A549 (cell line): ENCODE measurements at regions not wholly inside any gene's neighbourhood (a gene's known extent, or its start where the extent isn't known, plus 50 kb on each side); places are given as distances from the start of the nearest gene placed in this dataset.

ENCODE experiments used
- ATAC-seq, 2 experiments: fragments of 200-7000 bp in 1 of 2; fragments of >200 bp in 1 of 2; cut with Nextera tagmentation in 1 of 2; cut with Tn5 transposase in 1 of 2; 3 replicates each; pipeline versions ENCODE4 v1.8.0 to v1.9.1; 2018 to 2020; ENCODE audit warnings: mild to moderate bottlenecking in 1 of 2, moderate library complexity in 1 of 2
- CTCF ChIA-PET: fragments of 300-600 bp; sonication (Branson Sonifier 250); formaldehyde crosslinking; extraction: SDS; loops from one replicate; lab custom pipeline; 2021; ENCODE audit warnings: antibody characterized with exemption, inconsistent platforms; lab: Yijun Ruan, JAX
- POLR2A ChIA-PET: fragments of 350-600 bp; formaldehyde crosslinking; extraction: SDS; loops from one replicate; lab custom pipeline; 2021; ENCODE audit warnings: antibody characterized with exemption, inconsistent platforms; lab: Yijun Ruan, JAX
- DNase-seq, 2 experiments: peaks; one replicate each; pipeline versions ENCODE4 v3.0.0 to v3.0.0-alpha.2; 2011 to 2016; ENCODE audit warnings: low read depth in 1 of 2, low spot score in 1 of 2
- FAIRE-seq: peaks from 2 replicates; lab custom pipeline; 2011; peaks lifted over from hg19 to GRCh38; lab: Jason Lieb, UNC
- H3K27ac ChIP-seq, 2 experiments: fragments of >200 bp; sonication (Bioruptor Twin); formaldehyde crosslinking; 3 replicates each; pipeline ENCODE4 v1.5.1; 2016 to 2017
- H3K4me1 ChIP-seq: fragments of >200 bp; sonication (Bioruptor Twin); formaldehyde crosslinking; 3 replicates; pipeline ENCODE4 v1.6.1; 2016
- H3K4me2 ChIP-seq: fragments of >200 bp; sonication (Bioruptor Twin); formaldehyde crosslinking; 3 replicates; pipeline ENCODE4 v1.6.1; 2016
- H3K4me3 ChIP-seq: fragments of >200 bp; sonication (Bioruptor Twin); formaldehyde crosslinking; 3 replicates; pipeline ENCODE4 v1.5.1; 2016
- H3K9me3 ChIP-seq: fragments of >200 bp; sonication (Bioruptor Twin); formaldehyde crosslinking; 3 replicates; pipeline ENCODE4 v1.6.1; 2016
- CBX2 ChIP-seq: fragments of 200-600 bp; sonication (generic); IDR thresholded peaks from 2 replicates; pipeline ENCODE4 v1.6.1; 2016; ENCODE audit warnings: low read depth, mild to moderate bottlenecking, borderline replicate concordance
- CBX8 ChIP-seq: fragments of 200-600 bp; sonication (generic); IDR thresholded peaks from 2 replicates; pipeline ENCODE4 v1.6.1; 2016
- CEBPB ChIP-seq, 2 experiments: fragments of >200 bp in 1 of 2; sonication (Bioruptor Twin) in 1 of 2; formaldehyde crosslinking in 1 of 2; IDR thresholded peaks; 2 replicates each; pipeline ENCODE4 v1.6.1; 2012 to 2016
- CTCF ChIP-seq: fragments of >200 bp; sonication (Bioruptor Twin); formaldehyde crosslinking; IDR thresholded peaks from 3 replicates; pipeline ENCODE4 v1.5.1; 2016
- EHMT2 ChIP-seq: fragments of 200-600 bp; sonication (generic); IDR thresholded peaks from 2 replicates; pipeline ENCODE4 v1.6.1; 2016; ENCODE audit warnings: antibody characterized with exemption, low read depth, mild to moderate bottlenecking, moderate library complexity
- ESRRA ChIP-seq: fragments of 150-350 bp; IDR thresholded peaks from 2 replicates; pipeline ENCODE4 v1.6.1; 2014; ENCODE audit warnings: mild to moderate bottlenecking, low read length, borderline replicate concordance
- FOSL2 ChIP-seq, 2 experiments: fragments of 450-650 bp in 1 of 2; fragments of >200 bp in 1 of 2; sonication (Bioruptor Twin) in 1 of 2; formaldehyde crosslinking; IDR thresholded peaks; 2 replicates each; pipeline versions ENCODE4 v1.5.0 to v1.6.1; 2016 to 2020; ENCODE audit warnings: mild to moderate bottlenecking in 1 of 2, moderate library complexity in 1 of 2
- HOXA7 ChIP-seq: fragments of 250-450 bp; sonication (Bioruptor Pico); IDR thresholded peaks from 2 replicates; pipeline ENCODE4 v1.5.0; 2020; ENCODE audit warnings: mild to moderate bottlenecking, moderate library complexity
- HOXB5 ChIP-seq: fragments of 250-450 bp; sonication (Bioruptor Pico); IDR thresholded peaks from 2 replicates; pipeline ENCODE4 v1.5.0; 2020; ENCODE audit warnings: mild to moderate bottlenecking, moderate library complexity
- JUN ChIP-seq, 2 experiments: fragments of >200 bp; sonication (Bioruptor Twin); formaldehyde crosslinking; IDR thresholded peaks; 2 replicates in 1 of 2; 3 replicates in 1 of 2; pipeline ENCODE4 v1.6.1; 2016 to 2017
- JUNB ChIP-seq: fragments of >200 bp; sonication (Bioruptor Twin); formaldehyde crosslinking; IDR thresholded peaks from 2 replicates; pipeline ENCODE4 v1.6.1; 2016
- KDM5A ChIP-seq: fragments of 200-600 bp; sonication (generic); IDR thresholded peaks from 2 replicates; pipeline ENCODE4 v1.6.1; 2016; ENCODE audit warnings: antibody characterized with exemption, mild to moderate bottlenecking
- MYC ChIP-seq: IDR thresholded peaks from 2 replicates; pipeline ENCODE4 v1.6.1; 2012; ENCODE audit warnings: mild to moderate bottlenecking, inconsistent platforms, low read length, improper control_type of control experiment, borderline replicate concordance
- NPAS2 ChIP-seq: fragments of 250-450 bp; sonication (Bioruptor Pico); IDR thresholded peaks from 2 replicates; pipeline ENCODE4 v1.8.0; 2022; ENCODE audit warnings: mild to moderate bottlenecking, moderate library complexity, borderline replicate concordance
- NR3C1 ChIP-seq: fragments of >200 bp; sonication (Bioruptor Twin); formaldehyde crosslinking; IDR thresholded peaks from 3 replicates; pipeline ENCODE4 v1.6.1; 2017
- RNF2 ChIP-seq: fragments of 200-600 bp; sonication (generic); IDR thresholded peaks from 2 replicates; pipeline ENCODE4 v1.6.1; 2016; ENCODE audit warnings: low read depth, mild to moderate bottlenecking, antibody characterized with exemption, moderate library complexity, borderline replicate concordance
- TP53 ChIP-seq: fragments of 250-450 bp; sonication (Bioruptor Pico); IDR thresholded peaks from 2 replicates; pipeline ENCODE4 v1.5.0; 2021; ENCODE audit warnings: mild to moderate bottlenecking, moderate library complexity
- ZC3H11A ChIP-seq: fragments of 450-650 bp; IDR thresholded peaks from 2 replicates; pipeline ENCODE4 v1.6.1; 2014; ENCODE audit warnings: antibody characterized with exemption, mild to moderate bottlenecking
- ZFP36 ChIP-seq: fragments of 450-650 bp; IDR thresholded peaks from 2 replicates; pipeline ENCODE4 v1.6.1; 2014; ENCODE audit warnings: borderline replicate concordance; ENCODE audit not compliant: partially characterized antibody
- WGBS: methylation state at CpG from one replicate; pipeline ENCODE4 v1.1.6; 2017; ENCODE audit errors: missing lambda C conversion rate; 5-methylcytosine and 5-hydroxymethylcytosine counted together
- TF ChIP-seq, protein P1 (sequence below): fragments of 450-650 bp; IDR thresholded peaks from 2 replicates; pipeline ENCODE4 v1.6.1; 2014; ENCODE audit warnings: antibody characterized with exemption
- TF ChIP-seq, protein P2 (sequence below): fragments of >200 bp; sonication (Bioruptor Twin); formaldehyde crosslinking; IDR thresholded peaks from 3 replicates; pipeline ENCODE4 v1.6.1; 2016
- TF ChIP-seq, protein P3 (sequence below): fragments of 250-450 bp; sonication (Bioruptor Pico); IDR thresholded peaks from 2 replicates; pipeline ENCODE4 v1.5.0; 2021; ENCODE audit warnings: mild to moderate bottlenecking, moderate library complexity, borderline replicate concordance
- TF ChIP-seq, protein P4 (sequence below): IDR thresholded peaks from 2 replicates; pipeline ENCODE4 v1.6.1; 2012

DNA sequence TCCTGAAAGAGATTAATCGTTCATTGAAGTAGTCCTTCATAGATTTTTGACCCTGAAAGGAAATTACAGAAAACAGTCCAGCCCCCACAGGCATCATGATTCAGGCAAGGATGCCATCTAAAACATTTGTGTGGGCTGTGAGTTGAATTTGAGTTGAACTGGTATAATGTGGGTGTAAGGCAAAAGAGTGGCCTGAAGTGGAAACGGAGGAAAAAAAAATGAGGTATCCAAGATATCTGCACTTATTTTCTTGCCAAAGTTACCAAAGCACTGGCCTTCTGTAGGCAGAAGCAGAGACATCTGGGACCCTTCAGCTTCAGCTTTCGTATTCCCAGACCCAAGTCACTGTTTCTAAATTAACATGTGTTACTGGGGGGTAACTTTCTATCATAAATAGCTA lies 105.1 kb upstream of the DIO2 start:
- TF ChIP-seq, protein P1, sequence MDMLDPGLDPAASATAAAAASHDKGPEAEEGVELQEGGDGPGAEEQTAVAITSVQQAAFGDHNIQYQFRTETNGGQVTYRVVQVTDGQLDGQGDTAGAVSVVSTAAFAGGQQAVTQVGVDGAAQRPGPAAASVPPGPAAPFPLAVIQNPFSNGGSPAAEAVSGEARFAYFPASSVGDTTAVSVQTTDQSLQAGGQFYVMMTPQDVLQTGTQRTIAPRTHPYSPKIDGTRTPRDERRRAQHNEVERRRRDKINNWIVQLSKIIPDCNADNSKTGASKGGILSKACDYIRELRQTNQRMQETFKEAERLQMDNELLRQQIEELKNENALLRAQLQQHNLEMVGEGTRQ, result no peak
- ATAC-seq (no peak), FAIRE-seq (no peak), DNase-seq (no peak)
- H3K4me3 ChIP-seq, result no peak overlapping the region
- POLR2A ChIA-PET, result no interaction called here
- WGBS, result 65% methylated on average over 3 of the region's 3 CpGs
- H3K4me1 ChIP-seq, result no peaks in the 10 kb centered on the region
- CTCF ChIA-PET, result interaction anchor here (0.6 to 1.6 kb wide), 2 partner anchors 40 to 260 kb away, joined by 3 read pairs; no protein-coding TSS in a partner anchor
- H3K9me3 ChIP-seq, result no peaks in the 10 kb centered on the region
- H3K4me2 ChIP-seq, result no peak overlapping the region
- H3K27ac ChIP-seq, result no peak overlapping the region

- WGBS, result 96% methylated on average over 1 of the region's 1 CpG
- Histone ChIP-seq H3K4me3 (no peak overlapping the region), H3K4me2 (no peak overlapping the region), H3K27ac (no peak overlapping the region), H3K9me3 (no peaks in the 10 kb centered on the region), H3K4me1 (no peaks in the 10 kb centered on the region)
- no peak for DNase-seq
- TF ChIP-seq EHMT2, result no peak
- no peak for TF ChIP-seq ZFP36
- ATAC-seq, result no peak
- POLR2A ChIA-PET, result no interaction called here
- no peak for FAIRE-seq
- CTCF ChIA-PET, result interaction anchor here (0.6 to 1.6 kb wide), 2 partner anchors 39 to 260 kb away, joined by 3 read pairs; no protein-coding TSS in a partner anchor
Observed at GRCh38 chr14:80315681-80316080, 104.4 kb upstream of the DIO2 start.

GRCh38 chr14:80313806-80314205 lies 102.5 kb upstream of the DIO2 start:
- H3K9me3 ChIP-seq, result no peaks in the 10 kb centered on the region
- no peak for TF ChIP-seq HOXA7
- no peak for TF ChIP-seq FOSL2 (IDR thresholded peaks at IDR 0.05)
- no peak for TF ChIP-seq FOSL2 (CRISPR knock-in tag; IDR thresholded peaks at IDR 0.05)
- no peak for TF ChIP-seq NR3C1
- TF ChIP-seq TP53 (CRISPR knock-in tag), result no peak
- TF ChIP-seq CTCF, result no peak
- TF ChIP-seq ZC3H11A, result no peak
- TF ChIP-seq RNF2, result no peak
- no peak for TF ChIP-seq HOXB5 (CRISPR knock-in tag)
- TF ChIP-seq, all 56 proteins: peak for 0
- CTCF ChIA-PET, result no interaction called here
- Histone ChIP-seq H3K27ac (no peak overlapping the region), H3K4me2 (no peak overlapping the region), H3K4me3 (no peak overlapping the region), H3K4me1 (no peaks in the 10 kb centered on the region)
- DNase-seq (no peak), ATAC-seq (no peak), FAIRE-seq (no peak)
- POLR2A ChIA-PET, result no interaction called here

GRCh38 chr14:80310938-80311750 lies 99.8 kb upstream of the DIO2 start:
- Histone ChIP-seq H3K4me1 (no peaks in the 10 kb centered on the region), H3K27ac (no peak overlapping the region), H3K4me2 (no peak overlapping the region), H3K4me3 (no peak overlapping the region), H3K9me3 (no peaks in the 10 kb centered on the region)
- ChIA-PET POLR2A (no interaction called here), CTCF (no interaction called here)
- TF ChIP-seq HOXA7 (no peak), ESRRA (no peak), NPAS2 (CRISPR knock-in tag) (no peak), RNF2 (no peak), CBX8 (no peak), JUNB (no peak), MYC (no peak), CBX2 (no peak), NR3C1 (no peak), JUN (IDR thresholded peaks at IDR 0.05) (no peak), CEBPB (IDR thresholded peaks at IDR 0.05) (no peak), KDM5A (no peak), FOSL2 (IDR thresholded peaks at IDR 0.05) (no peak), FOSL2 (CRISPR knock-in tag; IDR thresholded peaks at IDR 0.05) (no peak)
- TF ChIP-seq, protein P2, sequence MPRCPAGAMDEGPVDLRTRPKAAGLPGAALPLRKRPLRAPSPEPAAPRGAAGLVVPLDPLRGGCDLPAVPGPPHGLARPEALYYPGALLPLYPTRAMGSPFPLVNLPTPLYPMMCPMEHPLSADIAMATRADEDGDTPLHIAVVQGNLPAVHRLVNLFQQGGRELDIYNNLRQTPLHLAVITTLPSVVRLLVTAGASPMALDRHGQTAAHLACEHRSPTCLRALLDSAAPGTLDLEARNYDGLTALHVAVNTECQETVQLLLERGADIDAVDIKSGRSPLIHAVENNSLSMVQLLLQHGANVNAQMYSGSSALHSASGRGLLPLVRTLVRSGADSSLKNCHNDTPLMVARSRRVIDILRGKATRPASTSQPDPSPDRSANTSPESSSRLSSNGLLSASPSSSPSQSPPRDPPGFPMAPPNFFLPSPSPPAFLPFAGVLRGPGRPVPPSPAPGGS, result no peak
- TF ChIP-seq, protein P3, sequence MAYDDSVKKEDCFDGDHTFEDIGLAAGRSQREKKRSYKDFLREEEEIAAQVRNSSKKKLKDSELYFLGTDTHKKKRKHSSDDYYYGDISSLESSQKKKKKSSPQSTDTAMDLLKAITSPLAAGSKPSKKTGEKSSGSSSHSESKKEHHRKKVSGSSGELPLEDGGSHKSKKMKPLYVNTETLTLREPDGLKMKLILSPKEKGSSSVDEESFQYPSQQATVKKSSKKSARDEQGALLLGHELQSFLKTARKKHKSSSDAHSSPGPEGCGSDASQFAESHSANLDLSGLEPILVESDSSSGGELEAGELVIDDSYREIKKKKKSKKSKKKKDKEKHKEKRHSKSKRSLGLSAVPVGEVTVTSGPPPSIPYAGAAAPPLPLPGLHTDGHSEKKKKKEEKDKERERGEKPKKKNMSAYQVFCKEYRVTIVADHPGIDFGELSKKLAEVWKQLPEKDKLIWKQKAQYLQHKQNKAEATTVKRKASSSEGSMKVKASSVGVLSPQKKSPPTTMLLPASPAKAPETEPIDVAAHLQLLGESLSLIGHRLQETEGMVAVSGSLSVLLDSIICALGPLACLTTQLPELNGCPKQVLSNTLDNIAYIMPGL (CRISPR knock-in tag), result no peak
- TF ChIP-seq, protein P4, sequence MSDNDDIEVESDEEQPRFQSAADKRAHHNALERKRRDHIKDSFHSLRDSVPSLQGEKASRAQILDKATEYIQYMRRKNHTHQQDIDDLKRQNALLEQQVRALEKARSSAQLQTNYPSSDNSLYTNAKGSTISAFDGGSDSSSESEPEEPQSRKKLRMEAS, result no peak
- no peak for FAIRE-seq
- WGBS, result 75% methylated on average over 5 of the region's 5 CpGs
- DNase-seq, result no peak
- no peak for ATAC-seq
